ENCODE measurements at regions not wholly inside any gene's neighbourhood (a gene's known extent, or its start where the extent isn't known, plus 50 kb on each side); places are given as distances from the start of the nearest gene placed in this dataset.

DNA sequence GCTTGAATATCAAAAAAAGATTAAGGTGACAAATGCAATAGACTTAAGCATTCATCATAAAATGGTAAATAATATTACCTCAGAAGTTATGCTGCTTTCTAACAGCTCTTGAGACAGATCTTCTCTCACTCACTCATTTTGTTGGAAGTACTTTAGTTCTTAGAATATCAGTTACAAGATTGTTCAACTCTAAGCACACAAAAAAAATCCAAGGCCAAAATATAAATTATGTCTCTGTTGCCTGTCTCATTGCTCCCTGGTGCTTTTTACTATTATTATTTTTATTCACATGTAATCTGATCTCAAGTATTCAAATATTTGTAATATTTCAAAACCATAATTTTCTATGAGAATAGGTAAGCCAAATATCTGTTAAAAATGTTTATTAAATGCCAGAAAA lies 259.4 kb upstream of the HSF2 start:
- no peak for TF ChIP-seq EZH2phosphoT487 (IDR thresholded peaks at IDR 0.05)
- no peak for TF ChIP-seq CTCF (IDR thresholded peaks at IDR 0.05)
- TF ChIP-seq EZH2 (IDR thresholded peaks at IDR 0.05): no peak

Measured in neural progenitor cell (in vitro differentiated cells).